ENCODE measurements at regions not wholly inside any gene's neighbourhood (a gene's known extent, or its start where the extent isn't known, plus 50 kb on each side); places are given as distances from the start of the nearest gene placed in this dataset.
"Not testable (repeated sequence)": the region's sequence is repeated elsewhere in the genome, so short reads cannot be mapped to it uniquely, and the experiment has no call there.

GRCh38 chr2:41033127-41033526 lies 581.2 kb upstream of the SLC8A1 start:
- intact Hi-C loops (cut with micrococcal nuclease), result no loop called here
- Mint-ChIP-seq H3K4me1 (no peaks in the 10 kb centered on the region), H3K27me3 (ENCODE audit: low read depth in 3 of 3) (no peaks in the 10 kb centered on the region), H3K4me3 (no peak overlapping the region), H3K27ac (no peak overlapping the region), H3K9me3 (peaks cover 0 to 4% (median 0%) of the 10 kb centered on the region in 7 donors), H3K36me3 (no peaks in the 10 kb centered on the region)
- no peak for DNase-seq
- 97% methylated on average over 6 of the region's 6 CpGs for WGBS (ENCODE audit: insufficient coverage)
- Histone ChIP-seq H3K4me1 (ENCODE audit: control insufficient read depth in 1 of 2, insufficient read depth in 2 of 2, low read length in 2 of 2) (no peaks in the 10 kb centered on the region), H3K36me3 (replicated peaks in 1 of 2; ENCODE audit: control insufficient read depth in 1 of 2, insufficient read depth in 2 of 2, low read length in 2 of 2) (no peaks in the 10 kb centered on the region), H3K27me3 (ENCODE audit: control insufficient read depth in 2 of 2, insufficient read depth in 2 of 2, low read length in 2 of 2) (no peaks in the 10 kb centered on the region), H3K27ac (ENCODE audit: low read depth in 1 of 2, low read length in 2 of 2) (no peak overlapping the region), H3K4me3 (replicated peaks in 1 of 3; ENCODE audit: low read depth in 2 of 3, low read length in 3 of 3) (no peak overlapping the region), H4K20me1 (ENCODE audit: insufficient read depth, low read length) (no peaks in the 10 kb centered on the region), H2AFZ (ENCODE audit: insufficient read depth, low read depth, low read length, poor library complexity, severe bottlenecking) (no peak overlapping the region), H3K9me3 (replicated peaks in 1 of 2; ENCODE audit: control insufficient read depth in 1 of 2, insufficient read depth in 1 of 2, low read length in 2 of 2) (no peaks in the 10 kb centered on the region), H3K79me2 (ENCODE audit: insufficient read depth, low read length) (no peaks in the 10 kb centered on the region), H3K4me2 (replicated peaks; ENCODE audit: extremely low read depth, low read length, poor library complexity, severe bottlenecking) (no peak overlapping the region), H3K9ac (ENCODE audit: insufficient read depth, low read length, poor library complexity, severe bottlenecking) (no peak overlapping the region)
- TF ChIP-seq, protein P1, sequence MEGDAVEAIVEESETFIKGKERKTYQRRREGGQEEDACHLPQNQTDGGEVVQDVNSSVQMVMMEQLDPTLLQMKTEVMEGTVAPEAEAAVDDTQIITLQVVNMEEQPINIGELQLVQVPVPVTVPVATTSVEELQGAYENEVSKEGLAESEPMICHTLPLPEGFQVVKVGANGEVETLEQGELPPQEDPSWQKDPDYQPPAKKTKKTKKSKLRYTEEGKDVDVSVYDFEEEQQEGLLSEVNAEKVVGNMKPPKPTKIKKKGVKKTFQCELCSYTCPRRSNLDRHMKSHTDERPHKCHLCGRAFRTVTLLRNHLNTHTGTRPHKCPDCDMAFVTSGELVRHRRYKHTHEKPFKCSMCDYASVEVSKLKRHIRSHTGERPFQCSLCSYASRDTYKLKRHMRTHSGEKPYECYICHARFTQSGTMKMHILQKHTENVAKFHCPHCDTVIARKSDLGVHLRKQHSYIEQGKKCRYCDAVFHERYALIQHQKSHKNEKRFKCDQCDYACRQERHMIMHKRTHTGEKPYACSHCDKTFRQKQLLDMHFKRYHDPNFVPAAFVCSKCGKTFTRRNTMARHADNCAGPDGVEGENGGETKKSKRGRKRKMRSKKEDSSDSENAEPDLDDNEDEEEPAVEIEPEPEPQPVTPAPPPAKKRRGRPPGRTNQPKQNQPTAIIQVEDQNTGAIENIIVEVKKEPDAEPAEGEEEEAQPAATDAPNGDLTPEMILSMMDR (IDR thresholded peaks at IDR 0.05), result no peak

- no peak for DNase-seq
- no peaks in the 10 kb centered on the region for H3K79me2 ChIP-seq (ENCODE audit: insufficient read depth, low read length)
- H3K4me3 Mint-ChIP-seq, result no peak overlapping the region
- peaks cover 0 to 2% of the 10 kb centered on the region in 2 donors for H3K9me3 ChIP-seq (replicated peaks in 1 of 2; ENCODE audit: control insufficient read depth in 1 of 2, insufficient read depth in 1 of 2, low read length in 2 of 2)
- no peak overlapping the region for H3K4me2 ChIP-seq (replicated peaks; ENCODE audit: extremely low read depth, low read length, poor library complexity, severe bottlenecking)
- H3K36me3 Mint-ChIP-seq, result no peaks in the 10 kb centered on the region
- peaks cover under 1 to 15% (median 4%) of the 10 kb centered on the region in 7 donors for H3K9me3 Mint-ChIP-seq
- no peaks in the 10 kb centered on the region for H3K4me1 ChIP-seq (ENCODE audit: control insufficient read depth in 1 of 2, insufficient read depth in 2 of 2, low read length in 2 of 2)
- no peak overlapping the region for H3K27ac ChIP-seq (ENCODE audit: low read depth in 1 of 2, low read length in 2 of 2)
- H2AFZ ChIP-seq (ENCODE audit: insufficient read depth, low read depth, low read length, poor library complexity, severe bottlenecking), result no peak overlapping the region
- H3K27me3 ChIP-seq (ENCODE audit: control insufficient read depth in 2 of 2, insufficient read depth in 2 of 2, low read length in 2 of 2), result no peaks in the 10 kb centered on the region
- TF ChIP-seq, protein P1 (IDR thresholded peaks at IDR 0.05), result no peak
- no peaks in the 10 kb centered on the region for H3K4me1 Mint-ChIP-seq
- no peak overlapping the region for H3K9ac ChIP-seq (ENCODE audit: insufficient read depth, low read length, poor library complexity, severe bottlenecking)
- no peaks in the 10 kb centered on the region for H3K27me3 Mint-ChIP-seq (ENCODE audit: low read depth in 3 of 3)
- no peak overlapping the region for H3K27ac Mint-ChIP-seq
- H3K36me3 ChIP-seq (replicated peaks in 1 of 2; ENCODE audit: control insufficient read depth in 1 of 2, insufficient read depth in 2 of 2, low read length in 2 of 2), result no peaks in the 10 kb centered on the region
- intact Hi-C loops (cut with micrococcal nuclease), result no loop called here
- no peak overlapping the region for H3K4me3 ChIP-seq (replicated peaks in 1 of 3; ENCODE audit: low read depth in 2 of 3, low read length in 3 of 3)
- H4K20me1 ChIP-seq (ENCODE audit: insufficient read depth, low read length), result no peaks in the 10 kb centered on the region
Measured at GRCh38 chr2:41038408-41038807, 586.5 kb upstream of the SLC8A1 start.

GRCh38 chr2:41039750-41040149 lies 587.9 kb upstream of the SLC8A1 start:
- H3K4me2 ChIP-seq (replicated peaks; ENCODE audit: extremely low read depth, low read length, poor library complexity, severe bottlenecking); H3K27me3 ChIP-seq (ENCODE audit: control insufficient read depth in 2 of 2, insufficient read depth in 2 of 2, low read length in 2 of 2); H3K9ac ChIP-seq (ENCODE audit: insufficient read depth, low read length, poor library complexity, severe bottlenecking); H3K27ac Mint-ChIP-seq; H3K9me3 ChIP-seq (replicated peaks in 1 of 2; ENCODE audit: control insufficient read depth in 1 of 2, insufficient read depth in 1 of 2, low read length in 2 of 2); H2AFZ ChIP-seq (ENCODE audit: insufficient read depth, low read depth, low read length, poor library complexity, severe bottlenecking); H3K27ac ChIP-seq (ENCODE audit: low read depth in 1 of 2, low read length in 2 of 2); H3K79me2 ChIP-seq (ENCODE audit: insufficient read depth, low read length); H3K36me3 ChIP-seq (replicated peaks in 1 of 2; ENCODE audit: control insufficient read depth in 1 of 2, insufficient read depth in 2 of 2, low read length in 2 of 2); intact Hi-C loops (cut with micrococcal nuclease); H4K20me1 ChIP-seq (ENCODE audit: insufficient read depth, low read length); H3K4me1 ChIP-seq (ENCODE audit: control insufficient read depth in 1 of 2, insufficient read depth in 2 of 2, low read length in 2 of 2); H3K27me3 Mint-ChIP-seq (ENCODE audit: low read depth in 3 of 3); H3K36me3 Mint-ChIP-seq; DNase-seq; H3K4me3 Mint-ChIP-seq; H3K4me3 ChIP-seq (replicated peaks in 1 of 3; ENCODE audit: low read depth in 2 of 3, low read length in 3 of 3); H3K4me1 Mint-ChIP-seq: not testable (repeated sequence)
- WGBS (ENCODE audit: insufficient coverage), result 90% methylated on average over 7 of the region's 10 CpGs
- H3K9me3 Mint-ChIP-seq, result peaks cover 3 to 15% (median 4%) of the 10 kb centered on the region in 7 donors
